ENCODE measurements at regions not wholly inside any gene's neighbourhood (a gene's known extent, or its start where the extent isn't known, plus 50 kb on each side); places are given as distances from the start of the nearest gene placed in this dataset.
"Not testable (repeated sequence)": the region's sequence is repeated elsewhere in the genome, so short reads cannot be mapped to it uniquely, and the experiment has no call there.

DNA sequence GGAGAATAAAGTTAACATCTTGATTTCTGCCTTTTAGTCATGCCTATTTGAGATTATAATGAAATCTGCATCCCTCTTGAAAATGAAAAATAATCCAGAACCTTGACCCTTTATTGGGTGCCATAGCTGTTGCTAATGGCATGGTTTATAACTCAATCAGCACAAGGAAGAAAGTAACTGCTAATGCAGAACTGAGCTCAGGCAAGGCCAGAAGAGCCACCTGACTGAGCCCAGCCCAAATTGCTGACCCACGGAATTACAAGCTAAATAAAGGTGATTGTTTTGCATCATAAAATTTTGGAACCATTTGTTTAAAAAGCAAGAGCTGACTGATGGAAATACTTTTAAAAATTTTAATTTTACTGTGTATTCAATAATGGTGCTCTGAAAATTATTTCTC is 76.4 kb upstream of the TBL1X start:
- no peak for DNase-seq

DNA sequence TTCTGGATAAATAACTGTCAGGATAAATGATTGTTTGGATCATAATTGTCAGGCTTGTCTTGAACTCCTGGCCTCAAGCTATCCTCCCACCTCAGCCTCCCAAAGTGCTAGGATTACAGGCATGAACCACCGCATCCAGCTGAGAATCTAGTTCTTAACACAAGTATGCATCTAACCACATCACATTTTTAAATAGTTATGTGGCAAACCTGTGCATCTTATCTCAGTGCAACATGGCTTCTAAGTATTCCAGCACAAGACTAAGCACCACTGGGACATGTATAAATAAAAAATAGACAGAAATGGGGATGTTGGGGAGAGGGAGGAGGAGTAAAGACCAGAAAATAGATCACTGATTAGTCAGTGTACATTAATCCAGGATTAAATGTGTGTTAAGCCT is 74.7 kb upstream of the TBL1X start:
- no peak for DNase-seq

DNA sequence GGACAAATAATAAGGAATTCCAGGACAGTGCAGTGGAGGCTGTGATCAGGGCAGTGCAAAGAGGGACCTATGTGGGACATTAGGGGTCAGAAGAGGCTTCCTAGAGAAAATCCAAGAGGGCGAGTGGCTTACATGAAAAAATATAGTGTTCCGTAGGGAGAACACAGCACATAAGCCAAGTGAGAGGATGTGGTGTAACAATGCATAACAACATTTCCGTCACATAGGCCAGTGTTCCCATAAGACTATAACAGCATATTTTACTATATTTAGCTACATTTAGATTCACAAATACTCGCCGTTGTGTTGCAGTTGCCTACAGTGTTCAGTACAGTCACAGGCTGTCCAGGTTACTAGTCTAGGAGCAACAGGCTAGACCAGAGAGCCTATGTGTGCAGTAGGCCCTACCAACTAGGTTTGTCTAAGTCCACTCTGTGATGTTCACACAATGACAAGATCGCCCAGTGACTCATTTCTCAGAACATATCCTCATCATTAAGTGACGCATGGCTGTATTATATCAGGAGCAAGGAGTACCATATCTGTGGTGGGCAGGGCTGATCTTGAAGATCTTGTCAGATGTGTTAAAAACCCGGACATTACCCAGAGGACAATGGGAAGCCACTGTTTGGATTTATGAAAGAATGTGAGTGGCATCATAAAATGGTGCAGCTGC is 74.0 kb upstream of the TBL1X start:
- no peak for DNase-seq

DNA sequence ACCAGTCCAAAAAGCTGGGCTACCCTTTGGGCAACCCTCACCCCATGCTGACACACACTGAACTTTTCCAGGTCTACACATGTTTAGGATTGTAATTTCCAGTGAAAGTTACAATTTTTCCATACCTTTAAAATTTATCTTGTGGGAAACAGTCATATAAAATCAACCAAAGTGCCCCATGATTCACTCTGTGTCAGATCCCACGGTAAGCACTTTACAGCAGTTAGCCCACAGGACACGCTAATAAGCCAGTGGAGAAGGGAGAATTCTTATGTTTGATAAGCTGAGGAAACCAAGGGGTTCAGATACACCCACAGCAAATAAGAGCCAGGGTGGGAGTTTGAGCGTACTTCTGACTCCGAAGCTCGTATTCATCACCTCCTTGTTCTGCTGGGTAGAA is 72.4 kb upstream of the TBL1X start:
- DNase-seq: no peak

DNA sequence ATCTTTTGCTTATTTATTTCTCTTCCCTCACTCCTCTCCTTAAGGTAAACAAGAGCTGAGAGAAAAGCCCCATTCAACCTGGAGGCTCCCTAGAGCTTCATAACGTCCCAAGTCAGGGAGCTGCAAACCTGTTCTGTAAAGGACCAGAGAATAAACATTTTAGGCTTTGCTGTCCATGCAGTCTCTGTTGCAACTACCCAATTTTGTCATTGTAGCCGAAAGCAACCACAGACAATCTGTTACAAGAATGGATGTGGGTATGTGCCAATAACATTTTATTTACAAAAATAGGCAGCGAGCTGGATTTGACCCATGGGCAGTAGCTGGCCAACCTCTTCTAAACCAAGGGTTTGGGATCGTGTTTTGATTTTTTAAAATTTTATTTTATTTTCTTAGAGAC is 71.3 kb upstream of the TBL1X start:
- DNase-seq: no peak

DNA sequence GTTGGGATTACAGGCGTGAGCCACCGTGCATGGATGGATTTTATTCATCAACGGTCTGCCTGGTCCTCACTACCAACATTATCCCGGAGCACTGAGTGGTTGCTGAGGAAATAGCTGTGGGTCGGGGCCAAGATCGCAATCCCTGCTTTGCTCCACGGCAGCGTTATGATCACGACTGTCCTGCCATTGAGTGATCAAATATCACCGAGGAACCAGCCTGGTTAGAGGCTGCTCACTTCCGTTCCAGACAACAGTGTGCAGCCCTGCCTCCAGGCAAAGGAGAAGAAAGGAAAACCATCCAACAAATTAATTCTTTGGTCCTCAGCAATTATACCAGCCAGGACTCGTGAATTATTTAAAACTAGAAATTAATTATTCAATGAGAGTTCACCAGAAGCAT is 70.6 kb upstream of the TBL1X start:
- no peak for DNase-seq

DNA sequence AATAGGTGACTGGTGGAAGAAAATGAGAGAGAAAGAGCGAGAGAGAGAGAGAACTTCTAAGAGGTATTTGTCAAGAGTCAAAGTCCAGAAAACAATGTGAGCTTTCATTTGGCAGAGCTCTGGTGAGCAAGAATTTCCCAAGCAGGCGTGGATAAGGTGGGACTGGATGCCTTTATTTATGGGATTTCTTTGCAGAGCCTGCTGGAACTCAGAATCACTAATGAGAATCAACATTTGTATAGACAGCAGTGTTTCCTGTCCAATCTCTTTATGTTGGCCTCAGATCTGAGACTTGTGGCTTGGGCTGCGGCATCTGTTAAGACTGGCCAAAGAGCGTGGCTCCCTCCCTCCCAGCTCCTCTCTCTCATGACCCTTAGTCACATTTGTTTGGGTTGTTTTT is 67.9 kb upstream of the TBL1X start:
- no peak for DNase-seq

DNA sequence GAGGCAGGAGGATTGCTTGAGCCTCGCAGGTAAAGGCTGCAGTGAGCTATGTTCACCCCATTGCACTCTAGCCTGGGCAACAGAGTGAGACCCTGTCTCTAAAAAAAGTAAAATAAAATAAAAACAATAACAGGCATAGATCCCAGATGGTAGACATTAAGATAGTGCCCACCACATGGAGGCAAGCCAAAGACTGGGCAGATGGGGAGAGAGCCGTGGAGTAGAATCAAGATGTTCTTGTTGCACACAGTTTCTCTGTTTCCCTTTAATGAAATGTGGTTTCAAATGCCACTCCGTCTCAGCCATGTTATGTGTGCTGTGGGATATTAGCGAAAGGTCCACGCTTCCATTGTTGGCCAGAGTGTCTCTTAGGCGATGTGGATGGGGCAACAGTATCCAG is 63.8 kb upstream of the TBL1X start:
- no peak for DNase-seq

DNA sequence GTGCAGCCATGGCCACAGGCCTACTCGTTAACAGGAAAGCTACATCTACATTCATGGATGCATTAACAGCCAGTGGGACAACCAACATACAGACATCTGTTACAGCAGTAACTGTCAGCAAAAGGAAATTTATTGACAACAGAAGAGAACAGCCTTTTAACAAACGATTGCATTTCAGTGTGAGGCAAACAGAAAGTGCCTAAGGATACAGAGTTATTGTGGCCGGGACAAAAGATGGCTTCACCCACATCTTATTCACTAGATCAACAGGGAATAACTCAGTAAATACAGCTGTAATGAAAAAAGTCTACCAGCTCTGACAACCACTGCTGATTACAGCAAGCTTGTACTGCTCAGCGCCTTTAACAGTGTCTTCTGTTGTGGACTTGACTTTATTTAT is 61.5 kb upstream of the TBL1X start:
- DNase-seq: no peak

DNA sequence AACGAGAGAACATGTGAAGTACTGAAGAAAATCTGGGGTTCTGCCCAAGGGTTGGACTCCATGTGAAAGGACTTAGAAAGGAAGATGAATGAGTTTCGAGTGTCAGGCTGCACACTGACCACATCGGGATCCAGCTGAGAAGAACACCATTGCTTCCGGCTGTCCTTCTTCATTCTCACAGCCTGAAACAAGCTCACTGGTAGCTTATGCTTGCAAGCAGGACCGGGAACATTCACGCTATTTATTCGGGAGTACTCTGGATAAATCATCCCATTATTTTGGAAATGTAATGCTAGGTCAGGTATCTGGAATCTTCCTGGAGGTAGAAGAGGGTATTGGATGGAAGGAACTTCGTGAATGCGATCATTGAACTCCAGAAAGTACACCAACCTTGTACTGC is 59.2 kb upstream of the TBL1X start:
- not testable (repeated sequence) for DNase-seq

DNA sequence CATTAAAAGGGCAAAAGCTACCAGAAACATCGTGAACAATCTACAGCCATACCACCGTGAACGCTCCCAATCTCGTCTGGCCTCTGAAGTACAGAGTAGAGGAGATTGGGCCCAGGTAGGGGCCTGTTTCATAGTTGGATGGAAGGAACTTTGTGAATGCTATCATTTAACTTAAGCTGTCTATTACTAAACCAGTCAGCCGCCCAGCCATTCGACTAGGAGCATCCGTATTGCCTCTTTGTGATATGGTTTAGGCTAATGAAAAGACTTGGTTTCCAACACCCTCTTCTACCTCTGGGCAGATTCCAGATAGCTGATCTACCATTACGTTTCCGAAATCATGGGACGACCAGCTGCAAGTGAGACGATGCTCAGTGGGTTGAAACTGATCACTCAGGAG is 54.0 kb upstream of the TBL1X start:
- DNase-seq: not testable (repeated sequence)

DNA sequence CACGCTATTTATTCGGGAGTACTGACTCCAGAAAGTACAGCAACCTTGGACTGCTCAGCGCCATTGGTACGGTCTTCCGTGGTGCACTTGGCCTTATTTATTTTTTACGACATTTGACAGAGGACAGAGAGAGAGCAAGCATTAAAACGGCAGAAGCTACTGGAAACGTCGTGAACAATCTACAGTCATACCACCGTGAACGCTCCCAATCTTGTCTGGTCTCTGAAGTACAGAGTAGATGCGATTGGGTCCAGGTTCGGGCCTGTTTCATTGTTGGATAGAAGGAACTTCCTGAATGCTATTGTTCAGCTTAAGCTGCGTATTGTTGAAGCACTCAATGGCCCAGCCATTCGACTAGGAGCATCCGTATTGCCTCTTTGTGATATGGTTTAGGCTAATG is 53.2 kb upstream of the TBL1X start:
- not testable (repeated sequence) for DNase-seq

DNA sequence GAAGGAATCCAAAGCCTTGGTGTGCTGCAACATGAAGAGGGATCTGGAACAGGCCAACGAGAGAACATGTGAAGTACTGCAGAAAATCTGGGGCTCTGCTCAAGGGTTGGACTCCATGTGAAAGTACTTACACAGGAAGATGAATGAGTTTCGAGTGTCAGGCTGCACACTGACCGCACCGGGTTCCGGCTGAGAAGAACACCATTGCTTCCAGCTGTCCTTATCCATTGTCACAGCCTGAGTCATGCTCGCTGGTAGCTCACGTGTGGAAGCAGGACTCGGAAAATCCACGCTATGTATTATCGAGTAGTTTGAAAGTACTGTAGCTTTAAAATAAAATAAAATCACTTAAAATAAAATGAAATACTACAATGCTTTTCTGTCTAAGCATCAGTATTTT is 50.4 kb upstream of the TBL1X start:
- DNase-seq: no peak

Measured in hippocampal formation (tissue), 2 donors.